GM12878 (cell line): ENCODE measurements at regions not wholly inside any gene's neighbourhood (a gene's known extent, or its start where the extent isn't known, plus 50 kb on each side); places are given as distances from the start of the nearest gene placed in this dataset.

Experiments used
- ATAC-seq: fragments of 200-7000 bp; cut with Tn5 transposase; 3 replicates; pipeline ENCODE4 v1.9.1; 2020; ENCODE audit warnings: mild to moderate bottlenecking, moderate library complexity
- BruUV-seq: library from RNA; stranded (reverse); fragments of 400-500 nt; replicated peaks from 2 replicates; lab custom pipeline; 2021; lab: Mats Ljungman, UMichigan
- CTCF ChIA-PET: fragments of 300-600 bp; sonication (Branson Sonifier 250); formaldehyde crosslinking; extraction: SDS; loops from one replicate; lab custom pipeline; 2021; ENCODE audit warnings: inconsistent platforms; lab: Yijun Ruan, JAX
- POLR2A ChIA-PET: fragments of 350-600 bp; formaldehyde crosslinking; extraction: SDS; loops from one replicate; lab custom pipeline; 2021; ENCODE audit warnings: inconsistent platforms; lab: Charles Lee
- RAD21 ChIA-PET: fragments of 300-600 bp; sonication (Branson Sonifier 250); formaldehyde crosslinking; loops from one replicate; lab custom pipeline; 2023; ENCODE audit warnings: antibody characterized with exemption; ENCODE audit not compliant: unreplicated experiment; lab: Charles Lee
- SMC1A ChIA-PET: fragments of 300-600 bp; sonication (Branson Sonifier 250); formaldehyde crosslinking; loops from one replicate; lab custom pipeline; 2023; ENCODE audit not compliant: unreplicated experiment, uncharacterized antibody; lab: Charles Lee
- DNase-seq: peaks from one replicate; pipeline ENCODE4 v3.0.0-alpha.2; 2011; ENCODE audit warnings: low read depth, low spot score
- FAIRE-seq: peaks from 3 replicates; lab custom pipeline; 2011; peaks lifted over from hg19 to GRCh38; lab: Jason Lieb, UNC
- H2AFZ ChIP-seq: 2 replicates; pipeline ENCODE4 v1.6.0; 2011; ENCODE audit warnings: low read depth, low read length, control low read depth; ENCODE audit not compliant: control insufficient read depth
- H3K27ac ChIP-seq: 2 replicates; pipeline ENCODE4 v1.5.1; 2011; ENCODE audit warnings: control low read depth; ENCODE audit not compliant: control insufficient read depth, insufficient read depth
- H3K27me3 ChIP-seq, 2 experiments: replicated peaks in 1 of 2; 2 replicates each; pipeline versions ENCODE4 v1.6.0 to v1.6.1; 2011; ENCODE audit warnings: low read length in 1 of 2; ENCODE audit not compliant: control insufficient read depth in 2 of 2, insufficient read depth in 2 of 2
- H3K36me3 ChIP-seq, 2 experiments: 2 replicates each; pipeline ENCODE4 v1.5.1; 2011; ENCODE audit warnings: low read length in 1 of 2; ENCODE audit not compliant: control insufficient read depth in 2 of 2, insufficient read depth in 2 of 2
- H3K4me1 ChIP-seq: 2 replicates; pipeline ENCODE4 v1.6.1; 2011; ENCODE audit warnings: mild to moderate bottlenecking, low read length, moderate library complexity, mixed read lengths; ENCODE audit not compliant: control insufficient read depth, insufficient read depth
- H3K4me2 ChIP-seq: 2 replicates; pipeline ENCODE4 v1.6.0; 2011; ENCODE audit warnings: control low read depth; ENCODE audit not compliant: control insufficient read depth, insufficient read depth
- H3K4me3 ChIP-seq: fragments of 200-600 bp; sonication (generic); 2 replicates; pipeline ENCODE4 v1.5.1; 2016
- H3K79me2 ChIP-seq: 2 replicates; pipeline ENCODE4 v1.6.0; 2011; ENCODE audit warnings: low read length; ENCODE audit not compliant: control insufficient read depth, insufficient read depth
- H3K9ac ChIP-seq: 2 replicates; pipeline ENCODE4 v1.8.0; 2011; ENCODE audit warnings: low read length, control low read depth, mixed read lengths; ENCODE audit not compliant: control insufficient read depth, insufficient read depth
- H3K9me3 ChIP-seq: replicated peaks from 3 replicates; pipeline ENCODE4 v1.5.1; 2011; ENCODE audit warnings: mild to moderate bottlenecking, low read length; ENCODE audit not compliant: control insufficient read depth, insufficient read depth
- H4K20me1 ChIP-seq: 2 replicates; pipeline ENCODE4 v1.6.0; 2011; ENCODE audit not compliant: control insufficient read depth, insufficient read depth
- CREB1 ChIP-seq: IDR thresholded peaks from 2 replicates; pipeline ENCODE4 v1.6.1; 2012; ENCODE audit warnings: low read depth, mild to moderate bottlenecking, inconsistent platforms
- FOXK2 ChIP-seq: fragments of 450-650 bp; IDR thresholded peaks from 2 replicates; pipeline ENCODE4 v1.6.1; 2017; ENCODE audit warnings: mild to moderate bottlenecking, moderate library complexity
- NR2C1 ChIP-seq: fragments of 450-650 bp; IDR thresholded peaks from 2 replicates; pipeline ENCODE4 v1.6.1; 2017; ENCODE audit warnings: antibody characterized with exemption, mild to moderate bottlenecking, moderate library complexity
- WGBS: methylation state at CpG from one replicate; pipeline ENCODE4 v1.1.6; 2016; ENCODE audit warnings: low lambda C conversion rate; ENCODE audit not compliant: insufficient replicate concordance, insufficient coverage; ENCODE audit errors: missing lambda C conversion rate; 5-methylcytosine and 5-hydroxymethylcytosine counted together
- in situ Hi-C: fragments of 300-500 bp; cut with MboI; formaldehyde crosslinking; loops from 9 replicates; pipeline ENCODE4 v1.14.3; 2018; ENCODE audit warnings: mixed read lengths
- intact Hi-C: fragments of 100-400 bp; cut with micrococcal nuclease; formaldehyde crosslinking; loops from one replicate; pipeline ENCODE4 v1.14.2; 2022; ENCODE audit not compliant: unreplicated experiment
- TF ChIP-seq, protein P1 (sequence below): fragments of 150-350 bp; IDR thresholded peaks from 2 replicates; pipeline ENCODE4 v1.6.1; 2016; ENCODE audit warnings: low read depth, low read length
- TF ChIP-seq, protein P2 (sequence below): fragments of 450-650 bp; IDR thresholded peaks from 2 replicates; pipeline ENCODE4 v1.6.1; 2016; ENCODE audit warnings: mild to moderate bottlenecking, moderate library complexity, borderline replicate concordance

GRCh38 chr21:20735257-20735656, 263.0 kb upstream of the NCAM2 start:
- BruUV-seq = no TSS peak
- H3K4me1 ChIP-seq = no peaks in the 10 kb centered on the region
- no peak for TF ChIP-seq FOXK2
- TF ChIP-seq NR2C1 = no peak
- no peak overlapping the region for H3K27ac ChIP-seq
- no peak overlapping the region for H3K4me2 ChIP-seq
- no peaks in the 10 kb centered on the region for H3K27me3 ChIP-seq
- no peak for FAIRE-seq
- POLR2A ChIA-PET = no interaction called here
- SMC1A ChIA-PET = no interaction called here
- WGBS = 0% methylated on average over 1 of the region's 1 CpG
- no peak for ATAC-seq
- H4K20me1 ChIP-seq = no peaks in the 10 kb centered on the region
- H3K36me3 ChIP-seq = no peaks in the 10 kb centered on the region
- H2AFZ ChIP-seq = no peak overlapping the region
- intact Hi-C loops (no loop called here), in situ Hi-C loops (no loop called here)
- RAD21 ChIA-PET = no interaction called here
- DNase-seq = no peak
- H3K4me3 ChIP-seq = no peak overlapping the region
- CTCF ChIA-PET = no interaction called here
- H3K9me3 ChIP-seq = no peaks in the 10 kb centered on the region; the same call in 2 of the 3 replicates
- H3K79me2 ChIP-seq = no peaks in the 10 kb centered on the region
- H3K9ac ChIP-seq = no peak overlapping the region

GRCh38 chr21:20737227-20737913, 260.8 kb upstream of the NCAM2 start:
- ChIA-PET POLR2A (no interaction called here), SMC1A (interaction anchor here (0.5 kb wide), 1 partner anchor 109 kb away, joined by 3 read pairs; no protein-coding TSS in a partner anchor), CTCF (no interaction called here)

More at GRCh38 chr21:20737227-20737913, 260.8 kb upstream of the NCAM2 start:
- TF ChIP-seq, protein P1, sequence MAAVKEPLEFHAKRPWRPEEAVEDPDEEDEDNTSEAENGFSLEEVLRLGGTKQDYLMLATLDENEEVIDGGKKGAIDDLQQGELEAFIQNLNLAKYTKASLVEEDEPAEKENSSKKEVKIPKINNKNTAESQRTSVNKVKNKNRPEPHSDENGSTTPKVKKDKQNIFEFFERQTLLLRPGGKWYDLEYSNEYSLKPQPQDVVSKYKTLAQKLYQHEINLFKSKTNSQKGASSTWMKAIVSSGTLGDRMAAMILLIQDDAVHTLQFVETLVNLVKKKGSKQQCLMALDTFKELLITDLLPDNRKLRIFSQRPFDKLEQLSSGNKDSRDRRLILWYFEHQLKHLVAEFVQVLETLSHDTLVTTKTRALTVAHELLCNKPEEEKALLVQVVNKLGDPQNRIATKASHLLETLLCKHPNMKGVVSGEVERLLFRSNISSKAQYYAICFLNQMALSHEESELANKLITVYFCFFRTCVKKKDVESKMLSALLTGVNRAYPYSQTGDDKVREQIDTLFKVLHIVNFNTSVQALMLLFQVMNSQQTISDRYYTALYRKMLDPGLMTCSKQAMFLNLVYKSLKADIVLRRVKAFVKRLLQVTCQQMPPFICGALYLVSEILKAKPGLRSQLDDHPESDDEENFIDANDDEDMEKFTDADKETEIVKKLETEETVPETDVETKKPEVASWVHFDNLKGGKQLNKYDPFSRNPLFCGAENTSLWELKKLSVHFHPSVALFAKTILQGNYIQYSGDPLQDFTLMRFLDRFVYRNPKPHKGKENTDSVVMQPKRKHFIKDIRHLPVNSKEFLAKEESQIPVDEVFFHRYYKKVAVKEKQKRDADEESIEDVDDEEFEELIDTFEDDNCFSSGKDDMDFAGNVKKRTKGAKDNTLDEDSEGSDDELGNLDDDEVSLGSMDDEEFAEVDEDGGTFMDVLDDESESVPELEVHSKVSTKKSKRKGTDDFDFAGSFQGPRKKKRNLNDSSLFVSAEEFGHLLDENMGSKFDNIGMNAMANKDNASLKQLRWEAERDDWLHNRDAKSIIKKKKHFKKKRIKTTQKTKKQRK = no peak
- TF ChIP-seq, protein P2, sequence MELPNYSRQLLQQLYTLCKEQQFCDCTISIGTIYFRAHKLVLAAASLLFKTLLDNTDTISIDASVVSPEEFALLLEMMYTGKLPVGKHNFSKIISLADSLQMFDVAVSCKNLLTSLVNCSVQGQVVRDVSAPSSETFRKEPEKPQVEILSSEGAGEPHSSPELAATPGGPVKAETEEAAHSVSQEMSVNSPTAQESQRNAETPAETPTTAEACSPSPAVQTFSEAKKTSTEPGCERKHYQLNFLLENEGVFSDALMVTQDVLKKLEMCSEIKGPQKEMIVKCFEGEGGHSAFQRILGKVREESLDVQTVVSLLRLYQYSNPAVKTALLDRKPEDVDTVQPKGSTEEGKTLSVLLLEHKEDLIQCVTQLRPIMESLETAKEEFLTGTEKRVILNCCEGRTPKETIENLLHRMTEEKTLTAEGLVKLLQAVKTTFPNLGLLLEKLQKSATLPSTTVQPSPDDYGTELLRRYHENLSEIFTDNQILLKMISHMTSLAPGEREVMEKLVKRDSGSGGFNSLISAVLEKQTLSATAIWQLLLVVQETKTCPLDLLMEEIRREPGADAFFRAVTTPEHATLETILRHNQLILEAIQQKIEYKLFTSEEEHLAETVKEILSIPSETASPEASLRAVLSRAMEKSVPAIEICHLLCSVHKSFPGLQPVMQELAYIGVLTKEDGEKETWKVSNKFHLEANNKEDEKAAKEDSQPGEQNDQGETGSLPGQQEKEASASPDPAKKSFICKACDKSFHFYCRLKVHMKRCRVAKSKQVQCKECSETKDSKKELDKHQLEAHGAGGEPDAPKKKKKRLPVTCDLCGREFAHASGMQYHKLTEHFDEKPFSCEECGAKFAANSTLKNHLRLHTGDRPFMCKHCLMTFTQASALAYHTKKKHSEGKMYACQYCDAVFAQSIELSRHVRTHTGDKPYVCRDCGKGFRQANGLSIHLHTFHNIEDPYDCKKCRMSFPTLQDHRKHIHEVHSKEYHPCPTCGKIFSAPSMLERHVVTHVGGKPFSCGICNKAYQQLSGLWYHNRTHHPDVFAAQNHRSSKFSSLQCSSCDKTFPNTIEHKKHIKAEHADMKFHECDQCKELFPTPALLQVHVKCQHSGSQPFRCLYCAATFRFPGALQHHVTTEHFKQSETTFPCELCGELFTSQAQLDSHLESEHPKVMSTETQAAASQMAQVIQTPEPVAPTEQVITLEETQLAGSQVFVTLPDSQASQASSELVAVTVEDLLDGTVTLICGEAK = no peak
- TF ChIP-seq CREB1 = no peak
- Histone ChIP-seq H3K27ac (no peak overlapping the region), H3K79me2 (no peaks in the 10 kb centered on the region), H2AFZ (no peak overlapping the region), H3K36me3 (no peaks in the 10 kb centered on the region), H3K4me3 (no peak overlapping the region), H3K4me1 (no peaks in the 10 kb centered on the region), H3K9me3 (no peaks in the 10 kb centered on the region; the same call in 2 of the 3 replicates), H3K4me2 (no peak overlapping the region), H4K20me1 (no peaks in the 10 kb centered on the region), H3K9ac (no peak overlapping the region), H3K27me3 (no peaks in the 10 kb centered on the region)
- intact Hi-C loops (no loop called here), in situ Hi-C loops (no loop called here)
- no TSS peak for BruUV-seq
- FAIRE-seq (no peak), ATAC-seq (no peak), DNase-seq (no peak)
- RAD21 ChIA-PET = no interaction called here
